ENCODE measurements at regions not wholly inside any gene's neighbourhood (a gene's known extent, or its start where the extent isn't known, plus 50 kb on each side); places are given as distances from the start of the nearest gene placed in this dataset.

DNA sequence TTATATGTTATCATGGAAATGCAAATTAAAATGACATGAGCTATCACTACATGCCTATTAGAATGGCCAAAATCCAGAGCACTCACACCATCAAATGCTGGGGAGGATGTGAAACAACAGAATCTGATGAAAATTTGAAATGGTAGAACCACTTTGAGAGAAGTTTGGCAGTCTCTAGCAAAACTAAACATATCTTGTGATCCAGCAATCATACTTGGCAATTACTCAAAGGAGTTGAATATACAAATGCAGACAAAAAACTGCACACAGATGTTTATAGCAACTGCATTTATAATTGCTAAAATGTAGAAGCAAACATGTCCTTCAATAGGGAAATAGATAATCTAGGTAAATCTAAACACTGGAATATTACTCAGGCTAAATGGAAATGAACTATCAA, 1164.9 kb downstream of the DNAJB9 start:
- ChIA-PET POLR2A (ENCODE audit: unreplicated experiment) (no interaction called here), CTCF (no interaction called here)
- H3K27ac ChIP-seq (ENCODE audit: low read length), result no peak overlapping the region
- no peaks in the 10 kb centered on the region for H3K79me2 ChIP-seq (ENCODE audit: low read length)
- no peak overlapping the region for H3K4me2 ChIP-seq (ENCODE audit: low read length)
- no peaks in the 10 kb centered on the region for H3F3A ChIP-seq (ENCODE audit: low read length, unreplicated experiment)
- no peaks in the 10 kb centered on the region for H3K36me3 ChIP-seq (ENCODE audit: low read depth, low read length)
- BruUV-seq (replicated peaks), result no TSS peak
- intact Hi-C loops (cut with micrococcal nuclease), result no loop called here
- DNase-seq (no peak), ATAC-seq (no peak)
- no peaks in the 10 kb centered on the region for H3K4me1 ChIP-seq (ENCODE audit: insufficient read depth, low read length)
- H3K9me2 ChIP-seq (replicated peaks; ENCODE audit: low read length), result no peaks in the 10 kb centered on the region
- no peak overlapping the region for H3K9ac ChIP-seq (ENCODE audit: low read length)
- no peak overlapping the region for H3K4me3 ChIP-seq (ENCODE audit: low read length)
- no peaks in the 10 kb centered on the region for H3K9me3 ChIP-seq (ENCODE audit: low read length)
- H4K20me1 ChIP-seq (ENCODE audit: low read length), result no peaks in the 10 kb centered on the region
- H3K27me3 ChIP-seq (ENCODE audit: low read length), result no peaks in the 10 kb centered on the region
- H2AFZ ChIP-seq (ENCODE audit: low read length), result no peak overlapping the region
- TF ChIP-seq, protein P1, sequence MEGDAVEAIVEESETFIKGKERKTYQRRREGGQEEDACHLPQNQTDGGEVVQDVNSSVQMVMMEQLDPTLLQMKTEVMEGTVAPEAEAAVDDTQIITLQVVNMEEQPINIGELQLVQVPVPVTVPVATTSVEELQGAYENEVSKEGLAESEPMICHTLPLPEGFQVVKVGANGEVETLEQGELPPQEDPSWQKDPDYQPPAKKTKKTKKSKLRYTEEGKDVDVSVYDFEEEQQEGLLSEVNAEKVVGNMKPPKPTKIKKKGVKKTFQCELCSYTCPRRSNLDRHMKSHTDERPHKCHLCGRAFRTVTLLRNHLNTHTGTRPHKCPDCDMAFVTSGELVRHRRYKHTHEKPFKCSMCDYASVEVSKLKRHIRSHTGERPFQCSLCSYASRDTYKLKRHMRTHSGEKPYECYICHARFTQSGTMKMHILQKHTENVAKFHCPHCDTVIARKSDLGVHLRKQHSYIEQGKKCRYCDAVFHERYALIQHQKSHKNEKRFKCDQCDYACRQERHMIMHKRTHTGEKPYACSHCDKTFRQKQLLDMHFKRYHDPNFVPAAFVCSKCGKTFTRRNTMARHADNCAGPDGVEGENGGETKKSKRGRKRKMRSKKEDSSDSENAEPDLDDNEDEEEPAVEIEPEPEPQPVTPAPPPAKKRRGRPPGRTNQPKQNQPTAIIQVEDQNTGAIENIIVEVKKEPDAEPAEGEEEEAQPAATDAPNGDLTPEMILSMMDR (conservative IDR thresholded peaks at IDR 0.05; ENCODE audit: low read depth, low read length), result no peak
- no peak for TF ChIP-seq EZH2 (IDR thresholded peaks at IDR 0.05; ENCODE audit: low read length, unreplicated experiment)
- TF ChIP-seq EZH2phosphoT487 (IDR thresholded peaks at IDR 0.05; ENCODE audit: borderline replicate concordance, low read length), result no peak

DNA sequence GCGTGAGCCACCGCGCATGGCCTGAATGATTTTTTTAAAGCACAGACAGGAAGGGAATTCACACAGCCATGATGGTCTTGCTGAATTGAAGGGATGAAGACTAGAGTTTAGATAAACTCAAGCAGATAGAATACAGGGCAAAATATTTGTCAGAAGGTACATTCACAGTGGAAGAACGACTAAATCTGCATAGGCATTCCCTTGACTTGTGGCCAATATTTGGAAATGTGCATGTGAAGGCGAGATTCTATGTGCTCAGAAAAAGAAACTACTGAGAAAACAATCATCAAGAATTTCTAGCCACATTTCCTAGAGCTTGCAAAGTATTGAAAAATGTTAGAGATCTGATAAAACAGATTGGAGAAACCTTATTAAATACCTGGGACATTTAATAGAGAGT, 1166.2 kb downstream of the DNAJB9 start:
- no peak overlapping the region for H3K4me3 ChIP-seq (ENCODE audit: low read length)
- BruUV-seq (replicated peaks), result no TSS peak
- ATAC-seq (no peak), DNase-seq (no peak)
- H3K9me2 ChIP-seq (replicated peaks; ENCODE audit: low read length), result no peaks in the 10 kb centered on the region
- POLR2A ChIA-PET (ENCODE audit: unreplicated experiment), result no interaction called here
- no peak overlapping the region for H3K27ac ChIP-seq (ENCODE audit: low read length)
- no peaks in the 10 kb centered on the region for H3K27me3 ChIP-seq (ENCODE audit: low read length)
- no peak overlapping the region for H3K4me2 ChIP-seq (ENCODE audit: low read length)
- CTCF ChIA-PET, result no interaction called here
- no peak overlapping the region for H2AFZ ChIP-seq (ENCODE audit: low read length)
- no peaks in the 10 kb centered on the region for H4K20me1 ChIP-seq (ENCODE audit: low read length)
- intact Hi-C loops (cut with micrococcal nuclease), result no loop called here
- no peak overlapping the region for H3K9ac ChIP-seq (ENCODE audit: low read length)
- no peaks in the 10 kb centered on the region for H3K9me3 ChIP-seq (ENCODE audit: low read length)
- no peak for TF ChIP-seq EZH2 (IDR thresholded peaks at IDR 0.05; ENCODE audit: low read length, unreplicated experiment)
- TF ChIP-seq, protein P1 (conservative IDR thresholded peaks at IDR 0.05; ENCODE audit: low read depth, low read length), result no peak
- TF ChIP-seq EZH2phosphoT487 (IDR thresholded peaks at IDR 0.05; ENCODE audit: borderline replicate concordance, low read length), result no peak
- no peaks in the 10 kb centered on the region for H3K79me2 ChIP-seq (ENCODE audit: low read length)
- H3K4me1 ChIP-seq (ENCODE audit: insufficient read depth, low read length), result no peaks in the 10 kb centered on the region
- H3K36me3 ChIP-seq (ENCODE audit: low read depth, low read length), result no peaks in the 10 kb centered on the region
- no peaks in the 10 kb centered on the region for H3F3A ChIP-seq (ENCODE audit: low read length, unreplicated experiment)

DNA sequence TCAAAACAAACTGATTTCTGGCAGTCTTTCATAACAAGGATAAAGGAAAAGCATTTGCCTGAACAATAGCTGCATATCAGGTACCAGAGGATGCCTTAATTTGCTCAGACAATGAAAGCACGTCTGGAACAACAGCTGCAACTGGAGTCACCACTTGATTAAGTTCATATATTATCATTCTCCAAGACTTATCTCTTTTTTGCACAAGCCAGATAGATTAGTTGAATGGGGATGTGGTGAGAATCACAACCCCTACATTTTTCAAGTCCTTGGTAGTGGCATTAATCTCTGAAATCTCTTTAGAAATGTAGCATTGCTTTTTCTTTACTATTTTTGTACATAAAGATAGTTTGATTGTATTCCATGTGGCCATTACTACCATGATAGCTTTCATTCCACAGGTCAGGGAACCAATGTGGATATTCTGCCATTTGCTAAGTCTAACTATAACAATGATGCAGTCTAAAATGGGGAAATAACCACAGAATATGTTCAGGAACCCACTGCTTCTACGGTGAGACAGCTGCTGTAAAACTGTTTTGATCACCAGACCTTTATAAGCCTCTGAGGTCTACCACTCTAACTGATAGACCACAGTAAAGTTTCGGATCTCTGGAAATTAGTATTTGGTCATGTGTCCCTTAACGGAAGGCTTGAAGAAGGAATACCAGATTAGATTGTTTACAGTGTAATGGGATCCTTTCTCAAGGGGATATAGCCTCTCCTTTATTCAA, 1176.2 kb downstream of the DNAJB9 start:
- ChIA-PET CTCF (no interaction called here), POLR2A (ENCODE audit: unreplicated experiment) (no interaction called here)
- Histone ChIP-seq H3K27ac (ENCODE audit: low read length) (no peak overlapping the region), H3K9me3 (ENCODE audit: low read length) (no peaks in the 10 kb centered on the region), H3F3A (ENCODE audit: low read length, unreplicated experiment) (no peaks in the 10 kb centered on the region), H4K20me1 (ENCODE audit: low read length) (no peaks in the 10 kb centered on the region), H3K4me2 (ENCODE audit: low read length) (no peak overlapping the region), H3K36me3 (ENCODE audit: low read depth, low read length) (no peaks in the 10 kb centered on the region), H2AFZ (ENCODE audit: low read length) (no peak overlapping the region), H3K9ac (ENCODE audit: low read length) (no peak overlapping the region), H3K9me2 (replicated peaks; ENCODE audit: low read length) (no peaks in the 10 kb centered on the region), H3K4me1 (ENCODE audit: insufficient read depth, low read length) (no peaks in the 10 kb centered on the region), H3K79me2 (ENCODE audit: low read length) (no peaks in the 10 kb centered on the region), H3K4me3 (ENCODE audit: low read length) (no peak overlapping the region), H3K27me3 (ENCODE audit: low read length) (no peaks in the 10 kb centered on the region)
- no peak for ATAC-seq
- TF ChIP-seq, protein P1 (conservative IDR thresholded peaks at IDR 0.05; ENCODE audit: low read depth, low read length), result no peak
- TF ChIP-seq EZH2phosphoT487 (IDR thresholded peaks at IDR 0.05; ENCODE audit: borderline replicate concordance, low read length), result no peak
- TF ChIP-seq EZH2 (IDR thresholded peaks at IDR 0.05; ENCODE audit: low read length, unreplicated experiment), result no peak
- intact Hi-C loops (cut with micrococcal nuclease), result no loop called here
- BruUV-seq (replicated peaks), result no TSS peak
- DNase-seq, result no peak

All from PC-3 (cell line).